ENCODE measurements at regions not wholly inside any gene's neighbourhood (a gene's known extent, or its start where the extent isn't known, plus 50 kb on each side); places are given as distances from the start of the nearest gene placed in this dataset.

GRCh38 chr22:49072996-49073645, 754.6 kb downstream of the BRD1 start:
- Histone ChIP-seq H3K4me1 (no peaks in the 10 kb centered on the region), H3K4me3 (no peak overlapping the region), H3K36me3 (no peaks in the 10 kb centered on the region), H3K27ac (no peak overlapping the region), H3K27me3 (peaks cover 0 to 39% (median 3%) of the 10 kb centered on the region in 3 donors), H3K9me3 (no peaks in the 10 kb centered on the region)
- TF ChIP-seq CTCF (IDR thresholded peaks at IDR 0.05) (no peak), POLR2AphosphoS5 (IDR thresholded peaks at IDR 0.05) (no peak), EP300 (IDR thresholded peaks at IDR 0.05) (no peak), POLR2A (IDR thresholded peaks at IDR 0.05) (no peak)
- intact Hi-C loops (cut with DNase I; ENCODE audit: low total_unique reads): no loop called here
- WGBS, 5 donors: 88 to 96% (median 92%) methylated on average over 8 of the region's 8 CpGs
- no peak for DNase-seq

GRCh38 chr22:49070501-49070900, 757.2 kb downstream of the BRD1 start:
- TF ChIP-seq POLR2AphosphoS5 (IDR thresholded peaks at IDR 0.05) (no peak), CTCF (IDR thresholded peaks at IDR 0.05) (no peak), EP300 (IDR thresholded peaks at IDR 0.05) (no peak)
- Histone ChIP-seq H3K4me1 (no peaks in the 10 kb centered on the region), H3K27me3 (peaks cover 0 to 27% (median 0%) of the 10 kb centered on the region in 3 donors), H3K27ac (no peak overlapping the region), H3K4me3 (no peak overlapping the region), H3K9me3 (no peaks in the 10 kb centered on the region), H3K36me3 (no peaks in the 10 kb centered on the region)
- WGBS, 5 donors: 30 to 51% (median 35%) methylated on average over 7 of the region's 7 CpGs
- intact Hi-C loops (cut with DNase I; ENCODE audit: low total_unique reads): no loop called here
- DNase-seq: no peak

- DNase-seq: no peak
- Histone ChIP-seq H3K9me3 (no peaks in the 10 kb centered on the region), H3K36me3 (no peaks in the 10 kb centered on the region), H3K27me3 (peaks cover 0 to 28% (median 0%) of the 10 kb centered on the region in 3 donors), H3K4me1 (no peaks in the 10 kb centered on the region), H3K27ac (no peak overlapping the region), H3K4me3 (no peak overlapping the region)
- intact Hi-C loops (cut with DNase I; ENCODE audit: low total_unique reads): no loop called here
- TF ChIP-seq EP300 (IDR thresholded peaks at IDR 0.05) (no peak), POLR2AphosphoS5 (IDR thresholded peaks at IDR 0.05) (no peak), POLR2A (IDR thresholded peaks at IDR 0.05) (no peak), CTCF (IDR thresholded peaks at IDR 0.05) (no peak)
- WGBS, 5 donors: 73 to 83% (median 76%) methylated on average over 15 of the region's 15 CpGs
Observed at GRCh38 chr22:49068861-49069500, 758.7 kb downstream of the BRD1 start.

GRCh38 chr22:49067504-49067903, 760.2 kb downstream of the BRD1 start:
- H3K9me3 ChIP-seq: no peaks in the 10 kb centered on the region
- H3K27me3 ChIP-seq: peaks cover 0 to 33% (median 6%) of the 10 kb centered on the region in 3 donors
- no peaks in the 10 kb centered on the region for H3K4me1 ChIP-seq
- H3K4me3 ChIP-seq: no peak overlapping the region
- intact Hi-C loops (cut with DNase I; ENCODE audit: low total_unique reads): no loop called here
- WGBS, 5 donors: 62 to 86% (median 79%) methylated on average over 4 of the region's 4 CpGs
- no peak for DNase-seq
- no peak overlapping the region for H3K27ac ChIP-seq
- H3K36me3 ChIP-seq: no peaks in the 10 kb centered on the region
- TF ChIP-seq EP300 (IDR thresholded peaks at IDR 0.05) (no peak), CTCF (IDR thresholded peaks at IDR 0.05) (no peak), POLR2A (IDR thresholded peaks at IDR 0.05) (no peak), POLR2AphosphoS5 (IDR thresholded peaks at IDR 0.05) (no peak)
